ENCODE measurements at regions not wholly inside any gene's neighbourhood (a gene's known extent, or its start where the extent isn't known, plus 50 kb on each side); places are given as distances from the start of the nearest gene placed in this dataset.
A peak's percentile ranks its signal among the peaks of the same experiment; 100 is the strongest.

- TF ChIP-seq CEBPZ (IDR thresholded peaks at IDR 0.05; ENCODE audit: borderline replicate concordance, low read depth, low read length): no peak
- TF ChIP-seq REST (IDR thresholded peaks at IDR 0.05; ENCODE audit: borderline replicate concordance): peak; percentile 63
- TF ChIP-seq REST (CRISPR knock-in tag; IDR thresholded peaks at IDR 0.05; ENCODE audit: low read depth): no peak
- no peak for TF ChIP-seq PPARD (CRISPR knock-in tag; IDR thresholded peaks at IDR 0.05)
- no peak for TF ChIP-seq FOXP1 (CRISPR knock-in tag; IDR thresholded peaks at IDR 0.05)
- no peak for TF ChIP-seq AFF4 (CRISPR knock-in tag; IDR thresholded peaks at IDR 0.05)
- no peak for TF ChIP-seq MXI1 (IDR thresholded peaks at IDR 0.05; ENCODE audit: low read depth, low read length)
- no peak for TF ChIP-seq ATF6 (CRISPR knock-in tag; IDR thresholded peaks at IDR 0.05)
- TF ChIP-seq ZNF253 (CRISPR knock-in tag; conservative IDR thresholded peaks at IDR 0.05): no peak
Observed at GRCh38 chr1:218521414-218522169, 176.5 kb downstream of the TGFB2 start (continued).
